ENCODE measurements at regions not wholly inside any gene's neighbourhood (a gene's known extent, or its start where the extent isn't known, plus 50 kb on each side); places are given as distances from the start of the nearest gene placed in this dataset.

GRCh38 chr12:105423237-105423636 is 92.7 kb downstream of the C12orf75 start:
- DNase-seq (no peak), FAIRE-seq (no peak)
- H3K9ac ChIP-seq (ENCODE audit: low read length in 3 of 3) = no peak overlapping the region
- H3K4me1 ChIP-seq (ENCODE audit: control insufficient read depth in 2 of 3, insufficient read depth in 2 of 3, low read depth in 1 of 3, low read length in 3 of 3) = no peaks in the 10 kb centered on the region
- TF ChIP-seq, protein P1, sequence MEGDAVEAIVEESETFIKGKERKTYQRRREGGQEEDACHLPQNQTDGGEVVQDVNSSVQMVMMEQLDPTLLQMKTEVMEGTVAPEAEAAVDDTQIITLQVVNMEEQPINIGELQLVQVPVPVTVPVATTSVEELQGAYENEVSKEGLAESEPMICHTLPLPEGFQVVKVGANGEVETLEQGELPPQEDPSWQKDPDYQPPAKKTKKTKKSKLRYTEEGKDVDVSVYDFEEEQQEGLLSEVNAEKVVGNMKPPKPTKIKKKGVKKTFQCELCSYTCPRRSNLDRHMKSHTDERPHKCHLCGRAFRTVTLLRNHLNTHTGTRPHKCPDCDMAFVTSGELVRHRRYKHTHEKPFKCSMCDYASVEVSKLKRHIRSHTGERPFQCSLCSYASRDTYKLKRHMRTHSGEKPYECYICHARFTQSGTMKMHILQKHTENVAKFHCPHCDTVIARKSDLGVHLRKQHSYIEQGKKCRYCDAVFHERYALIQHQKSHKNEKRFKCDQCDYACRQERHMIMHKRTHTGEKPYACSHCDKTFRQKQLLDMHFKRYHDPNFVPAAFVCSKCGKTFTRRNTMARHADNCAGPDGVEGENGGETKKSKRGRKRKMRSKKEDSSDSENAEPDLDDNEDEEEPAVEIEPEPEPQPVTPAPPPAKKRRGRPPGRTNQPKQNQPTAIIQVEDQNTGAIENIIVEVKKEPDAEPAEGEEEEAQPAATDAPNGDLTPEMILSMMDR (IDR thresholded peaks at IDR 0.05; ENCODE audit: borderline replicate concordance, extremely low read depth, insufficient read depth) = no peak
- H3K36me3 ChIP-seq (ENCODE audit: control insufficient read depth in 2 of 3, insufficient read depth in 3 of 3, low read length in 3 of 3) = no peaks in the 10 kb centered on the region
- no peak overlapping the region for H3K27ac ChIP-seq (ENCODE audit: low read depth in 2 of 2, low read length in 2 of 2)
- no peaks in the 10 kb centered on the region for H3K27me3 ChIP-seq (ENCODE audit: control insufficient read depth, insufficient read depth, low read length)
- no peak overlapping the region for H3K4me3 ChIP-seq (ENCODE audit: low read length in 3 of 3)
- H3K9me3 ChIP-seq (ENCODE audit: control insufficient read depth in 2 of 3, insufficient read depth in 1 of 3, low read length in 3 of 3) = no peaks in the 10 kb centered on the region
- intact Hi-C loops (cut with DNase I) = loop anchor here (5.0 to 10.0 kb wide), 2 partner anchors 714 to 802 kb away; partner anchors contain the start of gene NUAK1

DNA sequence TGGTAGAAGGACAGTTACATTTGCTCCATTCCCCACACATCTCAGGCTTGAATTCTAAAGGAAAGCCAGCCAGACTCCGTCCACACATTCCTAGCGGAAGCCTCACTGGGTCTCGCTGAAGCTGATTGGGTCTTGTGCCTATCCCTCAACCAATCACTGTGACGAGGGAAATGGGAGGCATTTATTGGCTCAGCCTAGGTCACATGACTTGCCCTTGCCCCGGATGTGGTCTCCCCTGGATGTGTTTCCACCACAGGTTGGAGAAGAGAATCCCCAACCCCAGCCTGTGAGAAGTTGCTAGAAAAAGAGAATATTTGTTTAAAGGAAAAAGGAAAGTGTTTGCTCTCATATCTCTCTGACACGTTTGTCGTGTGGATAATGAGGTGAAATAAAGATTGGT is 93.4 kb downstream of the C12orf75 start:
- Histone ChIP-seq H3K36me3 (ENCODE audit: control insufficient read depth in 2 of 3, insufficient read depth in 3 of 3, low read length in 3 of 3) (no peaks in the 10 kb centered on the region), H3K9ac (ENCODE audit: low read length in 3 of 3) (no peak overlapping the region), H3K9me3 (ENCODE audit: control insufficient read depth in 2 of 3, insufficient read depth in 1 of 3, low read length in 3 of 3) (no peaks in the 10 kb centered on the region), H3K27ac (ENCODE audit: low read depth in 2 of 2, low read length in 2 of 2) (no peak overlapping the region), H3K27me3 (ENCODE audit: control insufficient read depth, insufficient read depth, low read length) (no peaks in the 10 kb centered on the region), H3K4me1 (ENCODE audit: control insufficient read depth in 2 of 3, insufficient read depth in 2 of 3, low read depth in 1 of 3, low read length in 3 of 3) (no peaks in the 10 kb centered on the region), H3K4me3 (ENCODE audit: low read length in 3 of 3) (no peak overlapping the region)
- TF ChIP-seq, protein P1 (IDR thresholded peaks at IDR 0.05; ENCODE audit: borderline replicate concordance, extremely low read depth, insufficient read depth) = no peak
- no peak for DNase-seq
- no peak for FAIRE-seq
- intact Hi-C loops (cut with DNase I) = loop anchor here (5.0 to 10.0 kb wide), 2 partner anchors 713 to 801 kb away; partner anchors contain the start of gene NUAK1

- TF ChIP-seq, protein P1 (IDR thresholded peaks at IDR 0.05; ENCODE audit: borderline replicate concordance, extremely low read depth, insufficient read depth) = no peak
- DNase-seq (no peak), FAIRE-seq (no peak)
- H3K27me3 ChIP-seq (ENCODE audit: control insufficient read depth, insufficient read depth, low read length) = no peaks in the 10 kb centered on the region
- intact Hi-C loops (cut with DNase I) = loop anchor here (10.0 kb wide), 1 partner anchor 799 kb away; no protein-coding TSS in a partner anchor
- no peak overlapping the region for H3K27ac ChIP-seq (ENCODE audit: low read depth in 2 of 2, low read length in 2 of 2)
- H3K36me3 ChIP-seq (ENCODE audit: control insufficient read depth in 2 of 3, insufficient read depth in 3 of 3, low read length in 3 of 3) = no peaks in the 10 kb centered on the region
- no peaks in the 10 kb centered on the region for H3K4me1 ChIP-seq (ENCODE audit: control insufficient read depth in 2 of 3, insufficient read depth in 2 of 3, low read depth in 1 of 3, low read length in 3 of 3)
- H3K4me3 ChIP-seq (ENCODE audit: low read length in 3 of 3) = no peak overlapping the region
- no peaks in the 10 kb centered on the region for H3K9me3 ChIP-seq (ENCODE audit: control insufficient read depth in 2 of 3, insufficient read depth in 1 of 3, low read length in 3 of 3)
- H3K9ac ChIP-seq (ENCODE audit: low read length in 3 of 3) = no peak overlapping the region
These were observed 95.0 kb downstream of the C12orf75 start for GRCh38 chr12:105425254-105426174.

Data from kidney (tissue), 13 donors.